HL-60/S4 treated with retinoic acid at 250 ng/mL for 4 days and 3 days (cell line): ENCODE measurements at regions not wholly inside any gene's neighbourhood (a gene's known extent, or its start where the extent isn't known, plus 50 kb on each side); places are given as distances from the start of the nearest gene placed in this dataset.

ENCODE experiments used
- in situ Hi-C: fragments of 300-500 bp; cut with MboI; formaldehyde crosslinking; loops from 2 replicates; pipeline ENCODE4 v1.7.0; 2022; ENCODE audit warnings: low sequenced_read_pairs

- in situ Hi-C loops: loop anchor here (25.0 kb wide), 1 partner anchor 609 kb away; no protein-coding TSS in a partner anchor
Measured at GRCh38 chr21:41071258-41072171, 96.4 kb upstream of the BACE2 start.

- in situ Hi-C loops: loop anchor here (25.0 kb wide), 1 partner anchor 611 kb away; no protein-coding TSS in a partner anchor
Measured at GRCh38 chr21:41073558-41073957, 94.4 kb upstream of the BACE2 start.

GRCh38 chr21:41074396-41075184 lies 93.4 kb upstream of the BACE2 start:
- in situ Hi-C loops: loop anchor here (25.0 kb wide), 1 partner anchor 612 kb away; no protein-coding TSS in a partner anchor

- in situ Hi-C loops: no loop called here
Measured at GRCh38 chr21:41075656-41076055, 92.3 kb upstream of the BACE2 start.

- in situ Hi-C loops: no loop called here
Measured at GRCh38 chr21:41076064-41076463, 91.9 kb upstream of the BACE2 start.

DNA sequence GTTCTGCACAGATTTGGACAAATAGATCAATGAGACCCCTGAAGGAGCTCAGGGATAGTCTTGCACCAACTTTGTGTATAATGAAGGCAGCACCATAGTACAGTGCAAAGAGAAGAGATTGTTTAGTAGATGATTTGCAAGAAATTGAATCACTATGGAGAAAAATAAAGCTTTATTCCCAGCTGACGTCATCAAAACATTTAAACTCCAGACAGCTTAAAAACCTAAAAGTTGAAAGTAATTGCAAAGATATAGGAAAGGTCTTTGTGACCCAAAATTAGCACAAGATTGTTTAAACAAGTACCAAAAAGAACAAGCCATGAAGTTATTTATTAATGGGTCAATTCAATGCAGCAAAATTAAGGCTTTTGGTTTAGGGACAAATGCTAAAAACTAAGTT lies 88.8 kb upstream of the BACE2 start:
- in situ Hi-C loops: no loop called here

DNA sequence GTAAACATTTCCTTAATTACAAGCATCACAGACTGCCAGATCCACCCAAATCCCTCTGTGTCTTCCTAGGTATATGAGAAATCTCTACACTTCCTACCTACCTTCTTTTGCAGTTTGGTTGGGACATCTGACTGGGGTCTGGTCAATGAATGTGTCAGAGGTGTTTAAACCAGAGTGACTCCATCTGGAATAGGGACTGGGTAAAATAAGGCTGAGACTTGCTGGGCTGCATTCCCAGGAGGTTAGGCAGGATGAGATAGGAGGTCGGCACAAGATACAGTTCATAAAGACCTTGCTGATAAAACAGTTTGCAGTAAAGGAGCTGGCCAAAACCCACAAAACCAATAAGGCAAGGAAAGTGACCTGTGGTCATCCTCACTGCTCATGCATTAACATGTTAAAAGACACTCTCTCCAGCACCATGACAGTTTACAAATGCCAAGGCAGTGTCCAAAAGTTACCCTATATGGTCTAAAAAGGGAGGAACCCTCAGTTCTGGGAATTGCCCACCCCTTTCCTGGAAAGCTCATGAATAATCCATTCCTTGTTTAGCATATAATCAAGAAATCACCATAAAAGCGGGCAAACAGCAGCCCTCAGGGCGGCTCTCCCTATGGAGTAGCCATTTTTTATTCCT lies 87.4 kb upstream of the BACE2 start:
- in situ Hi-C loops: no loop called here

DNA sequence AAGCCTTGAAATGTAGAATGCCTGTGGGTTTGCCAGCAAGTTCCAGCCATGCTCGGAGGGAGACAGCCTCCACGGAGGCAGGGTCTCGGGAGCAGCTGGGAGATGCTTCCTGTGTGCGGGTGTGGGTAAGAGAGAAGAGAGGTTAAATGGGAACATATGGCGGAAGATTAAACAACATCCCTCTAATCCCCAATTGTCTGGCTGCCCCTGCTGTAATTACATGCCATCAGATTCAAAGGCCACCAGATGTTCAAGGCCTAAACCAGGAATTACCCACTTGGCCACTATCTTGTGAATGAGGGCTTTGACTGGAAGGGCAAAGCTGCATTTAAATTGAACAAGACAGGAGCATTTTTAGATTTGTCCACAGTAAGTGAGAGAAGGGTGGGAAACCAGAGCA lies 81.4 kb upstream of the BACE2 start:
- in situ Hi-C loops: no loop called here

DNA sequence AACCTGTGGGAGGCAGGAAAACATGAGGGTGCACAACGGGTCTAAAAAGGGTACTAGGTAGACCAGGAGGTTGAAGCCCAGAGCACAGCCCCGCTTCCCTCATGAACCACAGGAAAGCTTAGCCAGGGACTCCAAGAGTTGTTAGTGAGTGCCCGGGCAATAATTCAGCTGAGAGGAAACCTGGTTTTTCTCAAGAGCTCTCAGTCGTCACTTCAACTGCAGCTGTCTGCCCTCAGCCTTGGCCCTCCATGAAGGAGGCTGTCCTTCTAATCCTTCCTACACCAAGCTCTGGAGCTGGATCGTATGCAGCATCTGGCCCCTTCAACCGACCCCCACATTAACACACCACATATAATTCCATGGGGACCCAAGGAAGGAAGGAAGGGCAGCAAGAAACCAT lies 77.0 kb upstream of the BACE2 start:
- in situ Hi-C loops: no loop called here

- in situ Hi-C loops: no loop called here
Measured at GRCh38 chr21:41091616-41092015, 76.3 kb upstream of the BACE2 start.

DNA sequence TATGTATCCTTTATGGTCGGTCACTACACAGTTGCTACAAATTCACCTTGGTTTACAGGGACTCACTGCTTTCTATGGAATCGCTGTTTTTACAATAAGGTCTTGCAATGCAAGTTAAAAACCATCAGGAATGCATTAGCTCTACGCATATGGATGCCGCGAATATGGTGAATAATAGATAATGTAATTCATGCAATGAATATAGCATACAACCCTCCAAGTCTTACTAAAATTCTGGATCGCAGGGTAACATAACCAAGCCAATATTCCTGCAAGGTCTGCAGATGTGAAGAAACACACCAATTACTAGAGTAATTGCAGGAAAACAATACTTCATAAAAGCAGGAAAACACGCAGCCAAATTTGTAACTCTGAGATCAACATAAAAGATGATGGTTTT lies 75.6 kb upstream of the BACE2 start:
- in situ Hi-C loops: no loop called here

DNA sequence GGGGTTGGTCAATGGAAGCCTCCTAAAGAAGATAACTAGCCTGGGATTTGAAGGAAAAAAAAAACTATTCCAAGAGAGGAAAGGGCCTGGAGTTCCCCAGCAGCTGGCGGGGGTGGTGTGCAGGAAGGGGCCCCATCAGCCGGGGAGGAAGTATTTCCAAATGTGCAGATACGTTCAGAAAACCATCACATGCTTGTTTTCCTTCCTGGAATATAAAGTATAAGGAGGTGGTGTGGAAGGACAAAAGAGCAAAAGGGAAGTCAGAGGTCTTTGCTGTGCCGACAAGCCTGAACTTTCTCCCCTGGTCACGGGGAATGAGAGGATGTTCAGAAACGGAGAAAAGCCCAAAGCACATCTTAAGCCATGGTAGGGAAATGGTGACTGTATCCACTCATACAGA lies 72.0 kb upstream of the BACE2 start:
- in situ Hi-C loops: no loop called here

GRCh38 chr21:41098076-41098475 lies 69.9 kb upstream of the BACE2 start:
- in situ Hi-C loops: no loop called here

DNA sequence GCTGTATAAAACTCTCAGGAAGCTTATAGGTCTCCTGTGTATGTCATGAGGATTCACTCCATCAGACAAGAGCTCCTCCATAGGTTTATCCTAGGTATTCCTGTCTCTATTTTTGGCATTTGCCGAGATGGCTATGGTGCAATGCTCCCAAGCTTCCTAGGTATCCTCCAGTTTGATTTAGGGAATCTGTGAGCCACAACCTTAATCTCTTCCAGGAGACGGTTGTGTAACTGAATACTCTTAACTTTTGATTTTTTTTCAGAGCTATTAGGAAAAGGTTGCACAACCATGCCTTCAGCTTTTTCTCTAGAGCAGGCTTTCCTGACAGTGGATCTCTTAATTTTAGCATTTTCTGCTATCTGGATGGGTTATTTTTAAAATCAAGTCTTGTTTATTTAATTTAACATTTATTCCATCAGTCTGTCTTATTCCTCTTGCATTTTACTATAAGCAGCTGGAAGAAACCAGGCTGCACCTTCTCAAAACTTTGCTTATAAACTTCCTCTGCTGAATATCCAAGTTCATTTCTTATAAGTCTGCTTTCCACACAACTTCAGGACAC lies 69.4 kb upstream of the BACE2 start:
- in situ Hi-C loops: no loop called here

DNA sequence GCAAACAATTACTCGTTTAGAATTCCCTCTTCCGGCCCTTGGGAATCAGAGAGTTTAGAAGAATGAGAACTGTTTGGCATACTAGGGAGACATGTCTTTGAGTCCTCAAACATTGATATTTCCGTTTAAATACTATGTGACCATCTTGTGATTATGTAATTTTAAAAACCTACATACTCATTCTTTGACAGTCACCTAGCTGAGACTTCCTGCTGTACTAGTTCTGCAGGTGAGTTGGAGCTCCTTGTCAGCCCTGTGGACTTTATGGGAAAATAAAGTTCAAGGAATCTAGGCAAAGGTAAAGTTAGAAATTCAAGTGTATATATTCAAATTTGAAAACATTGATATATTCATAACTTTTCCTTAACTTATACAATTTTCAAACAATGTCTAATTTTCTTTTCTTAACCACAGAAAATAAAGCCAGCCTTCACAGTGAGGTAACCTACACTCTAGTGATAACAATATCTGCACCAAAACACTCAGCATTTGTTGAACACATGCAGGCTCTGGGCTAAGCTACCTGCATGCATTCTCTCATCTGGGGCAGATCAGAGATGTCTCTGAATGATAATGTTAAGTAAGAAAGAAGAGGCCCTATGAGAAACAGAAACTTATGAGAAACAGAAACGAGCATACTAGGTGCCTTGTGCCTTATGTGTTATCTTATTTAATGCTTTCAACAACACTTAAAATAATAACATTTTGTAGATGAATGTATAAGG lies 67.0 kb upstream of the BACE2 start:
- in situ Hi-C loops: no loop called here

DNA sequence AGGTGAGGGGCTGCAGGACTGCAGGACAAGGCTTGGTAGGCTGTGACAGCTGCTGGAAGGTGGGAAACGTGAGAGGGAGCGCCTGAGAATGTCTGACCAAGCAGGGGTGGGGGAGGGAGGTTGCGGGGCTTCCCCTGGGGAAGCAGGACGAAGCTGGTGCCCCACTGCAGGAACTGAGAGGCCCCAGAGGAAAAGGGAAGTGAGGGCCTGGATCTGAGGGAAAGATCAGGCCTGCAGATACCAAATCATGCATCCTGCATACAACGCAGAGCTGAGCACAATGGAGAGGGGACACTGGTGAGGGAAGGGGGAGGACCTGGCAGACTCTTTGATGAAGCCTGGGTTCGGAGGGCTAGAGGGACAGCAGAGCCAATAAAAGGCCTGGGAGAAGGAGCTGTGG lies 65.7 kb upstream of the BACE2 start:
- in situ Hi-C loops: no loop called here

DNA sequence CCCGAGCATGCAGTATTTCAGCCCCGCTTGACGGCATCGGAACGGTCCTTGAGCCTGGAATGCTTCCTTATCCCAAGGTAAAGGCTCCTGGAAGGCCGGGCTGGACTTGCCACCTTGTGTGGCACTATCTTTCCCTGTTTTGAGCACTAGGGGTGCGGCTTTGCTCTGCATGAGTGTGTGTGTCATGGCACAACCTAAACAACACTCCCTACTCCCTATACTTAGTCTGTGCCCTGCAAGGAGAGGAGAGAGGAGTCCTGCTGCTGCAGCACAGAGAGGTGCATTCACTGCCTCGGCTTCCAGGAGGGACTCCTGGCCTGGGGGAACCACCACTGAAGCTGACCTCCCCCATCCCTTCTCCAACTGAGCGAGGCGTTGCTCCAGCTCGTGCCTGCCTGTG lies 60.4 kb upstream of the BACE2 start:
- in situ Hi-C loops: no loop called here

DNA sequence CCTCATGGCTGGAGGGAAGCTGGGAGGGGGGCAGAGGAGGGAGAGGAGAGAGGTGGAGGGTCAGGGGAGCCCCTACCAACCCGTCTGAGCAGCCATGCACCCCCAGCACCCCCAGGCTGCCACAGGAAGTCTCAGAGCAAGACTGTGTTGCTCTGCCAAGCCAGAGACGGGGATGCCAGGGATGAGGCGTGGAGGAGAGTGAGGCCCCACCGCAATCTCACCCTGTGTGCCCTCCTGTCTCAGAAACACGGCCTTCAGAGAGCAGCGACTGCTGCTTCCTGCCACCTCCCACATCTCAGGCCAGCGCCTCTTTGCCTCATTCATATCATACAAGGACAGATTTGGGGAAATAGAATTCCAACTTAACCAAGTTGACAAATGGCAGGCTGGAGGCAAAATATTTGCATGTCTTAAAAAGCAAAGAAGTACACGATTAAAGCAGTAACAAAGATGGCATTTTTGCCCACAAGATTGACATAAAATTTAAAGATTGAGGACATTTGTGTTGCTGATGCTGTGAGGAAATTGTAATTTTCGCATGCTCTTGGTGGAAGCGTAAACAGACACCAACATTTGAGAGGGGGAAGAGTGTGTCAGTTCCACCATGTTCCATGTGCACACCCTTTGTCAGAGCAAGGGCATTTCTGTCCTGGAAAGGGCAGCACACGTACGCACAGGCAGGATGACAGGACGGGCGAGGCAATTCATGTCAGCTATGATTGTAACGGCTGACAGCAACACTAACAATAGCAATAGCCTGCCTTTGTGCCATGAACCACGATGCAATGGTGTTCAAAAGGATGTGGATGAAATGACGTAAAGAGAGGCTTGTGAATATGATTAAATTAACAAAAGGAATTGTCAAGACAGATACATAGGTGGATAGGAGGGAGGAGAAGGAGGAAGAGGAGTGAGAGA lies 59.0 kb upstream of the BACE2 start:
- in situ Hi-C loops: no loop called here

- in situ Hi-C loops: no loop called here
Measured at GRCh38 chr21:41110161-41110560, 57.8 kb upstream of the BACE2 start.
